ENCODE measurements at regions not wholly inside any gene's neighbourhood (a gene's known extent, or its start where the extent isn't known, plus 50 kb on each side); places are given as distances from the start of the nearest gene placed in this dataset.

DNA sequence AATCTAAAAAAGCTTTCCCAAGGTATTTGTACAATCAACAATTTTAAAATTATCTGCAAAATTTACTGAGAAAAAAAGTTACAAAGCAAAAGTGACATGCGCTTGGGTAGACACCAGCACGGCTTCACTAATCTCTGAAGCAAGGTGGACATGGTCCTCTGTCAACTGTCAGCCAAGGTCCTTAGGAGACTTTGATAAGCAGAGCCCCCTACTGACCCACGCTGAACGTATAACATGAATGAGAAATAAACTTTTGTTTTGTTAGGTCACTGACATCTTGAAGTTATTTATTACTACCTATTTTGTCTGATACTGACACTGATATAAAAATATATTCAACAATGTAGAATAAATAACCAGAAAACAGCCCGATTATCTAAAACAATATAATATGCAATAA, 100.7 kb upstream of the OBI1 start:
- H3K9me3 ChIP-seq: no peaks in the 10 kb centered on the region
- intact Hi-C loops (cut with DNase I): no loop called here
- H3K4me1 ChIP-seq: no peaks in the 10 kb centered on the region
- no peaks in the 10 kb centered on the region for H3K36me3 ChIP-seq
- DNase-seq (no peak), ATAC-seq (no peak)
- TF ChIP-seq, protein P1, sequence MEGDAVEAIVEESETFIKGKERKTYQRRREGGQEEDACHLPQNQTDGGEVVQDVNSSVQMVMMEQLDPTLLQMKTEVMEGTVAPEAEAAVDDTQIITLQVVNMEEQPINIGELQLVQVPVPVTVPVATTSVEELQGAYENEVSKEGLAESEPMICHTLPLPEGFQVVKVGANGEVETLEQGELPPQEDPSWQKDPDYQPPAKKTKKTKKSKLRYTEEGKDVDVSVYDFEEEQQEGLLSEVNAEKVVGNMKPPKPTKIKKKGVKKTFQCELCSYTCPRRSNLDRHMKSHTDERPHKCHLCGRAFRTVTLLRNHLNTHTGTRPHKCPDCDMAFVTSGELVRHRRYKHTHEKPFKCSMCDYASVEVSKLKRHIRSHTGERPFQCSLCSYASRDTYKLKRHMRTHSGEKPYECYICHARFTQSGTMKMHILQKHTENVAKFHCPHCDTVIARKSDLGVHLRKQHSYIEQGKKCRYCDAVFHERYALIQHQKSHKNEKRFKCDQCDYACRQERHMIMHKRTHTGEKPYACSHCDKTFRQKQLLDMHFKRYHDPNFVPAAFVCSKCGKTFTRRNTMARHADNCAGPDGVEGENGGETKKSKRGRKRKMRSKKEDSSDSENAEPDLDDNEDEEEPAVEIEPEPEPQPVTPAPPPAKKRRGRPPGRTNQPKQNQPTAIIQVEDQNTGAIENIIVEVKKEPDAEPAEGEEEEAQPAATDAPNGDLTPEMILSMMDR (IDR thresholded peaks at IDR 0.05): no peak
- no peak overlapping the region for H3K27ac ChIP-seq
- no peaks in the 10 kb centered on the region for H3K27me3 ChIP-seq
- no peak overlapping the region for H3K4me3 ChIP-seq

DNA sequence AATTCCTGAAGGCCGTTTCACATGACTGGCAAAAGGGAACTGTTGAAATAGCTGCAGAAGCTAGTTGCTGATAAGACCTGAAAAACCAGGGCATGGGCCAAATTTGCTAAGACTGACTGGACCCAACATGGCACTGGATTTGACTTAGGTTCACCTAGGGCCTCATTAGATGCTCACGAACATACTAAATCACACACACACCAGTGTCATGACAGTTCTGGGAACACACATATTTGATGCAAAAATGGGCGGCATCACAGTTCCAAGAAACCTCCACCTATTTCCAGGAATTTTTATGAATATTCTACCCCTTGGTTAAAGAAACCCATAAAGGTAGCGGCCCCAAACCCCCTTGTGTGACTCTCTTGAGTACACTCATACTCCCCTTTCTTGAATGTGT, 99.6 kb upstream of the OBI1 start:
- ATAC-seq (no peak), DNase-seq (no peak)
- Histone ChIP-seq H3K36me3 (no peaks in the 10 kb centered on the region), H3K4me1 (no peaks in the 10 kb centered on the region), H3K4me3 (no peak overlapping the region), H3K9me3 (no peaks in the 10 kb centered on the region), H3K27me3 (no peaks in the 10 kb centered on the region), H3K27ac (no peak overlapping the region)
- intact Hi-C loops (cut with DNase I): no loop called here
- TF ChIP-seq, protein P1 (IDR thresholded peaks at IDR 0.05): no peak

DNA sequence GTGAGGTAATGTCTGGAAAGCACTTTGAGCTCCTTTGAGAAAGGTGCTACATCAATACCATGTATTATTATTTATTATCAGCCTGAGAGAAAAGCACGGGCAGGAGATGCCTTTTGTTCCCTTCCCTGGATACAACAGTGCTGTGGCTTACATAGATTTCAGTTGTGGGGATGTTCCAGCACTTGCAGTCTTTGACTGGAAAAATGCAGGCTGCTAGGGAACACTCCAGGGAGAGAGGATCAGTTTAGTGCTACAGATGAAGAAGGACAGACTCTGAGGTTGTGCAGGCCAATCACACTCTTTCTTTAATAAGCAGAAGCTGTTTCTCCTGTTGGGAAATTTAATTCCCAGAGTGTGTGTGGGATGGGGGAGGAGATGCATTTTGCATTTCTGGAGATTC, 94.5 kb upstream of the OBI1 start:
- Histone ChIP-seq H3K9me3 (no peaks in the 10 kb centered on the region), H3K27ac (no peak overlapping the region), H3K27me3 (no peaks in the 10 kb centered on the region), H3K4me3 (no peak overlapping the region), H3K4me1 (no peaks in the 10 kb centered on the region), H3K36me3 (no peaks in the 10 kb centered on the region)
- ATAC-seq (no peak), DNase-seq (no peak)
- intact Hi-C loops (cut with DNase I): no loop called here
- TF ChIP-seq, protein P1 (IDR thresholded peaks at IDR 0.05): no peak

DNA sequence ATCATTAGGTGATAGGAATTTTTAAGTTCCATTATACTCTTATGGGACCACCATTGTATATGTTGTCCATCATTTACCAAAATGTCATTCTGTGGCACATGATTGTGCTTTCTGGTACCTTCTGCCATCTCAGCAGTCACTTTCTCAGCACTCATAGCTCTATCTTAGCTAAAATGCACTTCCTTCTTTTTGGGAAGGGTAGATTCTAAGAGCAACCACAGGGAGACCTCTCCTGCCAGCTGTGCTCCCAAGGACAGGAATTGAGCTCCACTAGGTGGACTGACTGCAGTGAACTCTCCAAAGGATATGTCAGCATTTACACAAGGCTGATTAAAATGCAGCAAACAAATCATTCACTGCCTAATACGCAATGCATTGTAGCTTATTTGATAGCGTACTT, 91.8 kb upstream of the OBI1 start:
- TF ChIP-seq, protein P1 (IDR thresholded peaks at IDR 0.05): no peak
- H3K27me3 ChIP-seq: no peaks in the 10 kb centered on the region
- H3K4me1 ChIP-seq: no peaks in the 10 kb centered on the region
- no peaks in the 10 kb centered on the region for H3K36me3 ChIP-seq
- no peaks in the 10 kb centered on the region for H3K9me3 ChIP-seq
- no peak overlapping the region for H3K27ac ChIP-seq
- no peak overlapping the region for H3K4me3 ChIP-seq
- intact Hi-C loops (cut with DNase I): no loop called here
- DNase-seq (no peak), ATAC-seq (no peak)

DNA sequence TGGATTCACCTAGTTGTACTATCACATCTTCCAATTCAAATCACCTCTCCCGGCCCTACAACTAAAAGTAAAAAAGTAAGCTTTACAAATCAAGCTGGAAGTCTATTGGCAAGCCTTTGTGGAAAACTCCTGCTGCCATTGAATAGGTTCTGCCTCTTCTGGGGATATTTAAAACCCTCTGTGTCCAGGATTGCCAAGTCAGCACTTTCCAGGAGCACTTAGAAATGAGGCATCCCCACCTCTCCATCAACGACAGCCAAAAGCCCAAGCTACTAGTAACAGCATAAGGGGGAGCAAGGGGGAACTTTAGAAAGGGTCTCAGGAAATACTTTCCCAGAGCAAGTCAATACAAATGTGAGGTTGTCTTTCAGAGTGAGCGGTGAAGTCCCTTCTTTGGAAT, 85.0 kb upstream of the OBI1 start:
- intact Hi-C loops (cut with DNase I): no loop called here
- ATAC-seq: no peak

DNA sequence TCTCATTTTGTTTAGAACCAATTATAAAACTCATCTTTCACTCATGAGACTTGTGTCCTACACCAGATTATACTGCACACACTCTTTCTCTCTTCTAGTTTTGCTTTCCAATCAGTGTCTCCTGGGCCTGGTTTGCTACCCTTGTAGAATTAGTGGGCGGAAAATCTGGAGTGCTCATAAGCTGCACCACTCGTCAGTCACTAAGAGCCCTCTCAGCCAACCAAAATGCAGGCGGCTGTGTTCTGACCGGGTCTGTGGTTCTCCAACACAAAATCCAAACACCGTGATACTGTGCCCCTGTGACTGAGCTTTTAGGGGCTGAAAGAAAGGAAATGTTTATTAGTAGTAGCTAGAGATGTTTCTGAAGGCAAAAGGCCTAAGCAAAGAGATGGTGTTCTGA, 83.7 kb upstream of the OBI1 start:
- no peaks in the 10 kb centered on the region for H3K9me3 ChIP-seq
- H3K36me3 ChIP-seq: no peaks in the 10 kb centered on the region
- DNase-seq (no peak), ATAC-seq (peak; percentile 65)
- no peak overlapping the region for H3K4me3 ChIP-seq
- intact Hi-C loops (cut with DNase I): no loop called here
- no peak overlapping the region for H3K27ac ChIP-seq
- H3K27me3 ChIP-seq: no peaks in the 10 kb centered on the region
- no peaks in the 10 kb centered on the region for H3K4me1 ChIP-seq
- TF ChIP-seq, protein P1 (IDR thresholded peaks at IDR 0.05): no peak

More for the DNA sequence above, 85.0 kb upstream of the OBI1 start:
- no peaks in the 10 kb centered on the region for H3K36me3 ChIP-seq
- no peak overlapping the region for H3K4me3 ChIP-seq
- H3K9me3 ChIP-seq: no peaks in the 10 kb centered on the region
- no peaks in the 10 kb centered on the region for H3K4me1 ChIP-seq
- DNase-seq: no peak
- no peaks in the 10 kb centered on the region for H3K27me3 ChIP-seq
- no peak overlapping the region for H3K27ac ChIP-seq
- TF ChIP-seq, protein P1 (IDR thresholded peaks at IDR 0.05): no peak

Measured in upper lobe of right lung (tissue), 1 donor.